ENCODE measurements at regions not wholly inside any gene's neighbourhood (a gene's known extent, or its start where the extent isn't known, plus 50 kb on each side); places are given as distances from the start of the nearest gene placed in this dataset.
"Not testable (repeated sequence)": the region's sequence is repeated elsewhere in the genome, so short reads cannot be mapped to it uniquely, and the experiment has no call there.

- TF ChIP-seq POU2F2 (IDR thresholded peaks at IDR 0.05; ENCODE audit: low read depth, low read length) (no peak), PAX5 (IDR thresholded peaks at IDR 0.05; ENCODE audit: insufficient read depth, low read length, severe bottlenecking) (no peak), POLR2A (IDR thresholded peaks at IDR 0.05; ENCODE audit: low read depth, low read length) (no peak), SPI1 (IDR thresholded peaks at IDR 0.05; ENCODE audit: low read depth, low read length) (no peak), TAF1 (IDR thresholded peaks at IDR 0.05; ENCODE audit: low read depth, low read length) (no peak), POLR2AphosphoS5 (IDR thresholded peaks at IDR 0.05; ENCODE audit: low read depth, low read length) (no peak)
- FAIRE-seq (no peak), DNase-seq (ENCODE audit: insufficient read length, low spot score) (no peak)
These were observed 276.9 kb upstream of the PLPP4 start for GRCh38 chr10:120180160-120180559.

GRCh38 chr10:120181154-120181553 is 275.9 kb upstream of the PLPP4 start:
- TF ChIP-seq POU2F2 (IDR thresholded peaks at IDR 0.05; ENCODE audit: low read depth, low read length) (no peak), SPI1 (IDR thresholded peaks at IDR 0.05; ENCODE audit: low read depth, low read length) (no peak), POLR2A (IDR thresholded peaks at IDR 0.05; ENCODE audit: low read depth, low read length) (no peak), PAX5 (IDR thresholded peaks at IDR 0.05; ENCODE audit: insufficient read depth, low read length, severe bottlenecking) (no peak), POLR2AphosphoS5 (IDR thresholded peaks at IDR 0.05; ENCODE audit: low read depth, low read length) (no peak), TAF1 (IDR thresholded peaks at IDR 0.05; ENCODE audit: low read depth, low read length) (no peak)
- DNase-seq (ENCODE audit: insufficient read length, low spot score) (no peak), FAIRE-seq (no peak)

DNA sequence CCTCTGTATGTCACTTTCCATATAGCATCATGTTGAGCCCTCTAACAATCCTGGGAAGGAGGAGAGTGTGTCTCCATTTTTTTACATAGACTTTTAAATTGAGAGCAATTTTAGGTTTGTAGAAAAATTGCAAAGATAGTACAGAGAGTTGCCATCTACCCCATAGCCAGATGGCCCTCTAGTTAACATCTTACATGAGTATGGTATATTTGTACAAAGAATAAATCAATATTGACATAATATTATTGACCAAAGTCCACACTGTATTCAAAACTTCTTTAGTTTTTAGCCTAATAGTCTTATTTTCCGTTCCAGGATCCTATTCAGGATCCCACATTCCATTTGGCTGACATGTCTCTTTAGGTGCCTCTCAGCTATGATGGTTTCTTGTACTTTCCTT is 274.6 kb upstream of the PLPP4 start:
- DNase-seq (ENCODE audit: insufficient read length, low spot score) (no peak), FAIRE-seq (no peak)
- TF ChIP-seq POLR2AphosphoS5 (IDR thresholded peaks at IDR 0.05; ENCODE audit: low read depth, low read length) (no peak), POU2F2 (IDR thresholded peaks at IDR 0.05; ENCODE audit: low read depth, low read length) (no peak), TAF1 (IDR thresholded peaks at IDR 0.05; ENCODE audit: low read depth, low read length) (no peak), POLR2A (IDR thresholded peaks at IDR 0.05; ENCODE audit: low read depth, low read length) (no peak), SPI1 (IDR thresholded peaks at IDR 0.05; ENCODE audit: low read depth, low read length) (no peak), PAX5 (IDR thresholded peaks at IDR 0.05; ENCODE audit: insufficient read depth, low read length, severe bottlenecking) (no peak)

DNA sequence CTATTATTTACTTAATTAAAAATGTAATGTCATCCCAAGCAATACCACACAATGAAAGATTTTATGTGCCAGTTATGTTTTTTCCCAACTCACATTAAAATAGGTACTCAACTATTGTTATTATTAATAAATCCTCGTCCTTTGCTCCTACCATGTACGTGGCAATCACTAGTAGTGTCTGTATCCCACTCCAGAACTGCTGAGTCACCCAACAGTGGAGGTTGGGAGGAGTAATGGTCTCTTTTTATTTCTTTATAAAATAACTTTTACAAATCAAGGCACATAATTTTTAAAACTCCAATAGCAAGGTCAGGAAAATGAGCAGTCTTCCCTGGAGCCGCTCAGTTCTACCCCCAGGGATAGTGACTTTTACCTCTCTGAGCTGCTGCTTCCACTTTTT is 273.5 kb upstream of the PLPP4 start:
- TF ChIP-seq POLR2A (IDR thresholded peaks at IDR 0.05; ENCODE audit: low read depth, low read length) = no peak
- TF ChIP-seq TAF1 (IDR thresholded peaks at IDR 0.05; ENCODE audit: low read depth, low read length) = no peak
- no peak for TF ChIP-seq POU2F2 (IDR thresholded peaks at IDR 0.05; ENCODE audit: low read depth, low read length)
- no peak for TF ChIP-seq PAX5 (IDR thresholded peaks at IDR 0.05; ENCODE audit: insufficient read depth, low read length, severe bottlenecking)
- TF ChIP-seq POLR2AphosphoS5 (IDR thresholded peaks at IDR 0.05; ENCODE audit: low read depth, low read length) = no peak
- TF ChIP-seq SPI1 (IDR thresholded peaks at IDR 0.05; ENCODE audit: low read depth, low read length) = no peak
- FAIRE-seq (no peak), DNase-seq (ENCODE audit: insufficient read length, low spot score) (no peak)

GRCh38 chr10:120184547-120185337 is 272.3 kb upstream of the PLPP4 start:
- TF ChIP-seq POLR2AphosphoS5 (IDR thresholded peaks at IDR 0.05; ENCODE audit: low read depth, low read length) (no peak), POLR2A (IDR thresholded peaks at IDR 0.05; ENCODE audit: low read depth, low read length) (no peak)
- DNase-seq (ENCODE audit: insufficient read length, low spot score) (no peak), FAIRE-seq (no peak)

DNA sequence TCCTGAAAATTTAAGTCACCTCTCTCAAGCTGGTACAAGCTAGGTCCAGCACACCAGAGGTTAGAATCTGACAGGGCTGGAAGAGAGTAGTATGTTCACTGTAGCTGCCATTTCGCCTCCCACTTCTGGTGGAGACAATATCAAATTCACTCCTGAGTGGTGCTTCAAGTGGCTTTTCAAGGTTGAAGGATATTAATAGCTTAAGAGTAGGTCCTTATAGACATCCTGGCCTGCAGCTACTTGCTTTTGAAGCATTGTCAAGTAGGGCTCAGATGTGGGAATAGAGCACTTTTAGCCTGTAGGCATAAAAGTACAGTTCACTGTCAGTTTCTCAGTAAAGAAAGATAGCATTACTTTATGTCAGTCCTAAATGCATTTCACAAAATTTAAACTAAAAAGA is 270.5 kb upstream of the PLPP4 start:
- no peak for TF ChIP-seq POU2F2 (IDR thresholded peaks at IDR 0.05; ENCODE audit: low read depth, low read length)
- TF ChIP-seq SPI1 (IDR thresholded peaks at IDR 0.05; ENCODE audit: low read depth, low read length) = no peak
- no peak for TF ChIP-seq POLR2AphosphoS5 (IDR thresholded peaks at IDR 0.05; ENCODE audit: low read depth, low read length)
- no peak for TF ChIP-seq TAF1 (IDR thresholded peaks at IDR 0.05; ENCODE audit: low read depth, low read length)
- no peak for TF ChIP-seq POLR2A (IDR thresholded peaks at IDR 0.05; ENCODE audit: low read depth, low read length)
- TF ChIP-seq PAX5 (IDR thresholded peaks at IDR 0.05; ENCODE audit: insufficient read depth, low read length, severe bottlenecking) = no peak
- FAIRE-seq = no peak

DNA sequence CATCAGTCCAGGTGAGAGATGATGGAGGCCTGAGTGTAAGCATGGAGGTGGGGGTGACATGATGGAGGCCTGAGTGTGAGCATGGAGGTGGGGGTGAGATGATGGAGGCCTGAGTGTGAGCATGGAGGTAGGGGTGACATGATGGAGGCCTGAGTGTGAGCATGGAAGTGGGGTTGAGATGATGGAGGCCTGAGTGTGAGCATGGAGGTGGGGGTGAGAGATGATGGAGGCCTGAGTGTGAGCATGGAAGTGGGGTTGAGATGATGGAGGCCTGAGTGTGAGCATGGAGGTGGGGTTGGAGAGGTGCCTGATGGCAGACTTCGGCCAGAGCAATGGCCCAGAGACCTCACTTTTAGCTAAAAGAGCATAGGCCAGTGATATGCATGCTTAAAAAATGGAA is 269.9 kb upstream of the PLPP4 start:
- FAIRE-seq; DNase-seq (ENCODE audit: insufficient read length, low spot score): not testable (repeated sequence)

More for the DNA sequence above, 270.5 kb upstream of the PLPP4 start:
- no peak for DNase-seq (ENCODE audit: insufficient read length, low spot score)

- TF ChIP-seq PAX5 (IDR thresholded peaks at IDR 0.05; ENCODE audit: insufficient read depth, low read length, severe bottlenecking) (no peak), TAF1 (IDR thresholded peaks at IDR 0.05; ENCODE audit: low read depth, low read length) (no peak), POU2F2 (IDR thresholded peaks at IDR 0.05; ENCODE audit: low read depth, low read length) (no peak), SPI1 (IDR thresholded peaks at IDR 0.05; ENCODE audit: low read depth, low read length) (no peak), POLR2A (IDR thresholded peaks at IDR 0.05; ENCODE audit: low read depth, low read length) (no peak), POLR2AphosphoS5 (IDR thresholded peaks at IDR 0.05; ENCODE audit: low read depth, low read length) (no peak)
- no peak for DNase-seq (ENCODE audit: insufficient read length, low spot score)
- no peak for FAIRE-seq
These were observed 268.1 kb upstream of the PLPP4 start for GRCh38 chr10:120188950-120189349.

GRCh38 chr10:120195984-120196712 is 260.9 kb upstream of the PLPP4 start:
- TF ChIP-seq PAX5 (IDR thresholded peaks at IDR 0.05; ENCODE audit: insufficient read depth, low read length, severe bottlenecking) (no peak), TAF1 (IDR thresholded peaks at IDR 0.05; ENCODE audit: low read depth, low read length) (no peak), POLR2A (IDR thresholded peaks at IDR 0.05; ENCODE audit: low read depth, low read length) (no peak), POLR2AphosphoS5 (IDR thresholded peaks at IDR 0.05; ENCODE audit: low read depth, low read length) (no peak), POU2F2 (IDR thresholded peaks at IDR 0.05; ENCODE audit: low read depth, low read length) (no peak), SPI1 (IDR thresholded peaks at IDR 0.05; ENCODE audit: low read depth, low read length) (no peak)
- DNase-seq (ENCODE audit: insufficient read length, low spot score) (no peak), FAIRE-seq (no peak)

DNA sequence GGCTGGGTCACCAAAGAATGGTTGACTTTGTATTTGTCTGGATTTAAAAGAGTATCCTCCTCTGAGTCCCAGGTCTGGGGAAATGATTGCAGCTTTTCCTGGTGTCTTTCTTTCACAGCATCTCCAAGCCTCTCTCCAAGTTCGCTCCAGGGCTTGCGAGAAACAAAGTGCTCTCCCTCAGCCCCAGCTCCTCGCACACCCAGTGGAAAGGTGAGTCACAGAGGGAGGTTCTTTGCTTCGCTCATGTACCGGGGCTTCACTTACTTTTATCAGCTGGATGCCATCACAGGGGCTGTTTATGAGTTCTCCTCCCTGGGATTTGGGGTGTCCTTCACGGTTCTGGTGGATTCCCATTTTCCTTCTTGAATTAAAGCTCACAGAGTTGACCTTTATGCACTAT is 252.2 kb upstream of the PLPP4 start:
- TF ChIP-seq PAX5 (IDR thresholded peaks at IDR 0.05; ENCODE audit: insufficient read depth, low read length, severe bottlenecking) (no peak), SPI1 (IDR thresholded peaks at IDR 0.05; ENCODE audit: low read depth, low read length) (no peak), POLR2A (IDR thresholded peaks at IDR 0.05; ENCODE audit: low read depth, low read length) (no peak), TAF1 (IDR thresholded peaks at IDR 0.05; ENCODE audit: low read depth, low read length) (no peak), POLR2AphosphoS5 (IDR thresholded peaks at IDR 0.05; ENCODE audit: low read depth, low read length) (no peak)
- DNase-seq (ENCODE audit: insufficient read length, low spot score) = no peak
- FAIRE-seq = no peak
